Heart left ventricle (tissue), 16 donors: ENCODE measurements at regions not wholly inside any gene's neighbourhood (a gene's known extent, or its start where the extent isn't known, plus 50 kb on each side); places are given as distances from the start of the nearest gene placed in this dataset.

Experiments used
- ATAC-seq, 4 donors: fragments of 200-7000 bp; cut with Tn5 transposase; one replicate each; pipeline ENCODE4 v1.9.1; 2020 to 2022; ENCODE audit warnings: moderate library complexity in 4 of 4, mild to moderate bottlenecking in 3 of 4, moderate number of reproducible peaks in 1 of 4
- DNase-seq, 5 donors: peaks; one replicate each; pipeline ENCODE4 v3.0.0-alpha.2; 2020
- H3K27ac ChIP-seq, 12 donors: fragments of 200-600 bp; sonication (generic) in 4 of 12; one replicate each; pipeline versions ENCODE4 v1.5.0 to v1.8.0; 2016 to 2022; ENCODE audit warnings: mild to moderate bottlenecking in 2 of 12
- H3K27me3 ChIP-seq, 9 donors: fragments of 200-600 bp; sonication (generic) in 2 of 9; one replicate each; pipeline versions ENCODE4 v1.5.1 to v1.8.0; 2016 to 2022; ENCODE audit warnings: mild to moderate bottlenecking in 3 of 9
- H3K36me3 ChIP-seq, 9 donors: fragments of 200-600 bp; sonication (generic) in 2 of 9; one replicate each; pipeline versions ENCODE4 v1.5.0 to v1.8.0; 2018 to 2022; ENCODE audit warnings: mild to moderate bottlenecking in 2 of 9
- H3K4me1 ChIP-seq, 12 donors: fragments of 200-600 bp; sonication (generic) in 4 of 12; one replicate each; pipeline versions ENCODE4 v1.5.0 to v1.8.0; 2016 to 2022; ENCODE audit warnings: mild to moderate bottlenecking in 3 of 12
- H3K4me3 ChIP-seq, 12 donors: fragments of 200-600 bp; sonication (generic) in 4 of 12; one replicate each; pipeline versions ENCODE4 v1.5.0 to v1.8.0; 2017 to 2022; ENCODE audit warnings: mild to moderate bottlenecking in 9 of 12, moderate library complexity in 4 of 12
- H3K9me3 ChIP-seq, 12 donors: fragments of 200-600 bp; sonication (generic) in 4 of 12; one replicate each; pipeline versions ENCODE4 v1.5.0 to v1.8.0; 2016 to 2022; ENCODE audit warnings: mild to moderate bottlenecking in 1 of 12
- POLR2A ChIP-seq, 2 donors: fragments of 450-650 bp; IDR thresholded peaks; one replicate each; pipeline ENCODE4 v1.6.1; 2017; ENCODE audit warnings: antibody characterized with exemption in 2 of 2, mild to moderate bottlenecking in 2 of 2, moderate library complexity in 2 of 2
- WGBS, 4 donors: extraction: QIAGEN DNeasy Blood & Tissue Kit in 2 of 4; methylation state at CpG; one replicate each; pipeline versions ENCODE4 v1.1.5 to v1.1.7; 2013 to 2018; 5-methylcytosine and 5-hydroxymethylcytosine counted together
- intact Hi-C, 10 donors: fragments of 100-400 bp; cut with DNase I; formaldehyde crosslinking; loops; one replicate each; pipeline versions ENCODE4 v1.11.1 to v1.14.2; 2022
- TF ChIP-seq, protein P1 (sequence below), 12 donors: fragments of 200-600 bp; sonication (generic) in 4 of 12; IDR thresholded peaks; one replicate each; pipeline versions ENCODE4 v1.5.0 to v1.8.0; 2018 to 2022; ENCODE audit warnings: antibody characterized with exemption in 12 of 12, mild to moderate bottlenecking in 5 of 12
- donor health status: ischemic (EF 13 %, LVEDD 7.1; RV severe dilation, severe dysfunction).
- donor health status: healthy with polysubstance abuse.
- donor health status: DM: no; HTN: yes; CAD: no.
- donor health status: DM: no; HTN: no; CAD: no.
- donor health status: ischemic (EF 25% LVEDD 6.9; RV normal size, moderate dysfunction).
- donor health status: ischemic (EF 25% LVEDD 5.7; RV mildly dilated, moderate dysfunction).
- donor health status: healthy.
- donor health status: DM: yes; HTN: yes; CAD: no.
- donor health status: ischemic (EF 35%, LVEDD 5.7; RV mildly dilated, moderate dysfunction).
- donor health status: nonischemic (EF 11% LVEDD 7.7; RV severe dilation, severe dysfunction).
- donor health status: DM: yes; HTN: yes; CAD: no.
- donor health status: PGD.
- donor health status: ischemic (EF 29% LVEDD 5.4; RV normal size, mild dysfunction).
- donor health status: nonischemic (EF 23%, LVEDD 6.1; RV moderate dilation, normal function).

DNA sequence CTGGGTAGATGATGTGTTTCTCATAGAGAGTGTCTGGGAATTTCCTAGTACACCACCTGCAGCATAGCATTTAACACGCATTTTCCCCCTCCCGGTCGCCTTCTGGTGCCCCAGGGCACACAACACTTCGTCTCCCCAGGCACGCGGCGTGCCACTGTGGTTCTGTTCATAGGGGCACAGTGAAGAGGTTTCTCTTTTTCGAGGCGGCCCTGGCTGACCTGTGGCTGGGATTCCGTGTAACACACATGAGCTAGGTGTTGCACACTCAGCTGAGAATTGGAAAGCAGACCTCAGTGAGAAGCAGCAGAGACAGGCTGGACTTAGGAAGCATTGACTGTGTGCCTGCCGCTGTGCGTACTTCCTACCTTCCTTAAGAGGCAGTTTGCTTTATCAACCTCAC, 214.3 kb upstream of the SHH start:
- no peaks in the 10 kb centered on the region for H3K4me1 ChIP-seq
- WGBS, 4 donors: 76 to 82% (median 82%) methylated on average over 12 of the region's 12 CpGs
- intact Hi-C loops: no loop called here
- no peak for TF ChIP-seq POLR2A (IDR thresholded peaks at IDR 0.05)
- TF ChIP-seq, protein P1, sequence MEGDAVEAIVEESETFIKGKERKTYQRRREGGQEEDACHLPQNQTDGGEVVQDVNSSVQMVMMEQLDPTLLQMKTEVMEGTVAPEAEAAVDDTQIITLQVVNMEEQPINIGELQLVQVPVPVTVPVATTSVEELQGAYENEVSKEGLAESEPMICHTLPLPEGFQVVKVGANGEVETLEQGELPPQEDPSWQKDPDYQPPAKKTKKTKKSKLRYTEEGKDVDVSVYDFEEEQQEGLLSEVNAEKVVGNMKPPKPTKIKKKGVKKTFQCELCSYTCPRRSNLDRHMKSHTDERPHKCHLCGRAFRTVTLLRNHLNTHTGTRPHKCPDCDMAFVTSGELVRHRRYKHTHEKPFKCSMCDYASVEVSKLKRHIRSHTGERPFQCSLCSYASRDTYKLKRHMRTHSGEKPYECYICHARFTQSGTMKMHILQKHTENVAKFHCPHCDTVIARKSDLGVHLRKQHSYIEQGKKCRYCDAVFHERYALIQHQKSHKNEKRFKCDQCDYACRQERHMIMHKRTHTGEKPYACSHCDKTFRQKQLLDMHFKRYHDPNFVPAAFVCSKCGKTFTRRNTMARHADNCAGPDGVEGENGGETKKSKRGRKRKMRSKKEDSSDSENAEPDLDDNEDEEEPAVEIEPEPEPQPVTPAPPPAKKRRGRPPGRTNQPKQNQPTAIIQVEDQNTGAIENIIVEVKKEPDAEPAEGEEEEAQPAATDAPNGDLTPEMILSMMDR (IDR thresholded peaks at IDR 0.05): no peak
- H3K9me3 ChIP-seq: no peaks in the 10 kb centered on the region
- DNase-seq (no peak), ATAC-seq (no peak)
- H3K27me3 ChIP-seq: peaks cover 0 to 15% (median 0%) of the 10 kb centered on the region in 9 donors
- H3K4me3 ChIP-seq: no peak overlapping the region
- H3K27ac ChIP-seq: no peak overlapping the region
- H3K36me3 ChIP-seq: no peaks in the 10 kb centered on the region

DNA sequence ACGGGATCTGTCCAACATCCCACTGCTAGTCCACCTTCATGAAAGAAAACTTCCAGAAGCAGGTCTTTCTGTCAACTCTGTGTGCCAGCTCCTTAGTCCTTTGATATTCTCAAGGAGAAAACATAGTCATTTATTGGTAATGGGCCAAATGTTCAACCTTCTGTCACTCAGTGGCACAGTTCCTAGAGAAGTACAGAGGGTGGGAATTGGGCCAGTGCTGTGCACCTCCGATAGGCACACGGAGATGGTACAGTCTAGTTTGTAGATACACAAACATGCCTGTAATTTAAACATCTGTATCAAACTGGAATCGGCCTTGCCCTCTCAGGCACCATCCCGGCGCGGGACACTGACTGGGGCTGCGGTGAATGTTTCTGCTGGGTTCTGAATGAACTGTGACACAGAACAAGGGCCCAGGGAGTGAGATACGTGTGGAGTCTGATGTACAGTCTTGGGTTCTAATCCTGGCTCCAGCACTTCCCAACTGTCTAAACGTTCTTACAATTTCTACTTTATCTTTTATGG, 213.9 kb upstream of the SHH start:
- no peaks in the 10 kb centered on the region for H3K9me3 ChIP-seq
- WGBS, 4 donors: 82 to 88% (median 84%) methylated on average over 10 of the region's 10 CpGs
- DNase-seq (no peak), ATAC-seq (no peak)
- no peak overlapping the region for H3K27ac ChIP-seq
- TF ChIP-seq, protein P1 (IDR thresholded peaks at IDR 0.05): no peak
- no peaks in the 10 kb centered on the region for H3K4me1 ChIP-seq
- intact Hi-C loops: no loop called here
- H3K27me3 ChIP-seq: peaks cover 0 to 15% (median 0%) of the 10 kb centered on the region in 9 donors
- no peak overlapping the region for H3K4me3 ChIP-seq
- H3K36me3 ChIP-seq: no peaks in the 10 kb centered on the region

DNA sequence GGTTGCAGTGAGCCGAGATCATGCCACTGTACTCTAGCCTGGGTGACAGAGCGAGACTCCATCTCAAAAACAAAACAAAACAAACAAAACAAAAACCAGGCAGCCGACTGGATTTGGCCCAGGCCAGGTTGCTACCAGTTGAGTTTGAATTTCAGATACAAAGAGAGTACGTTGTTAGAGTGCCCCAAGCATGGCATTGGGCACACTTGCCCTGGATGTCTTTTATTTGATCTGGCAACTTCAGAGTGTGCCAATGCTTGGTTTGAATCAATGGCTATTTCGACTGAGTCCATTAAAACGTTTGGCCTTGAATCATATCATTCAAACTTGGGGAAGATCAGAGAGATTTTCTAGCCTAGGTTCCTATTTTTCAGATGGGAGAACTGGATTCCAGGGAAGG, 213.4 kb upstream of the SHH start:
- DNase-seq (no peak), ATAC-seq (no peak)
- peaks cover 0 to 10% (median 0%) of the 10 kb centered on the region in 9 donors for H3K27me3 ChIP-seq
- no peak overlapping the region for H3K4me3 ChIP-seq
- no peak overlapping the region for H3K27ac ChIP-seq
- H3K9me3 ChIP-seq: no peaks in the 10 kb centered on the region
- H3K36me3 ChIP-seq: no peaks in the 10 kb centered on the region
- no peaks in the 10 kb centered on the region for H3K4me1 ChIP-seq
- intact Hi-C loops: no loop called here
- 73 to 83% (median 80%) methylated on average over 6 of the region's 6 CpGs for WGBS, 4 donors
- TF ChIP-seq POLR2A (IDR thresholded peaks at IDR 0.05): no peak
- TF ChIP-seq, protein P1 (IDR thresholded peaks at IDR 0.05): no peak

DNA sequence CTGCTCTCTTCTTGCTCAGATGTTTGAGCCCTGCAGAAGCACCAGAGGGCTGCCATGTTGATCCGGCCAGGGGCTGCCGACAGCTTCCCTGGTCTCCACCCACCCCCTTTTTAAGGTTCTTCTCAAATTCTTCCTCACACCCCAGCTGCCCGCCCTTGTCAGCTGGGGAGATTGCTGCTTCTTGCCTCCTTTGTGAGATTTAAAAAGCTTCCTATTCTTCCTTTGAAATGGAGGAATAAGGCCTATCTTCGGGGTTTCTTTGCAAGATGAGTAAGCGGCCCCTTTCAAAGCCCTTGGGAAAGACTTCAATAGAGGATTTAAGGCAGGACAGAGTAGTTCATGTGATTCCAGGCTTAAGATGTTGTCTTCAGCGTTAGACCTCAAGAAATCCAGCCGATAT, 211.9 kb upstream of the SHH start:
- H3K36me3 ChIP-seq: no peaks in the 10 kb centered on the region
- ATAC-seq (no peak), DNase-seq (no peak)
- H3K27ac ChIP-seq: no peak overlapping the region
- no peaks in the 10 kb centered on the region for H3K9me3 ChIP-seq
- H3K4me1 ChIP-seq: no peaks in the 10 kb centered on the region
- TF ChIP-seq POLR2A (IDR thresholded peaks at IDR 0.05): no peak
- TF ChIP-seq, protein P1 (IDR thresholded peaks at IDR 0.05): no peak
- WGBS, 4 donors: 80 to 82% (median 81%) methylated on average over 7 of the region's 7 CpGs
- intact Hi-C loops: no loop called here
- H3K27me3 ChIP-seq: peaks cover 0 to 3% (median 0%) of the 10 kb centered on the region in 9 donors
- no peak overlapping the region for H3K4me3 ChIP-seq
